H1 (cell line): ENCODE measurements at regions not wholly inside any gene's neighbourhood (a gene's known extent, or its start where the extent isn't known, plus 50 kb on each side); places are given as distances from the start of the nearest gene placed in this dataset.

Source experiments
- BCL11A ChIP-seq, 2 experiments: IDR thresholded peaks; one replicate each; pipeline ENCODE4 v1.6.1; 2011; ENCODE audit warnings: low read depth in 2 of 2, low read length in 2 of 2, mild to moderate bottlenecking in 2 of 2
- CHD1 ChIP-seq: IDR thresholded peaks from 2 replicates; pipeline ENCODE4 v1.6.1; 2012; ENCODE audit warnings: low read depth, low read length, improper control_type of control experiment
- KDM1A ChIP-seq: fragments of 200-600, 300-600 bp; sonication (generic); IDR thresholded peaks from 2 replicates; pipeline ENCODE4 v1.7.1; 2016; ENCODE audit warnings: mild to moderate bottlenecking, low read length, borderline replicate concordance
- PHF8 ChIP-seq: fragments of 200-600 bp; sonication (generic); conservative IDR thresholded peaks from 2 replicates; pipeline ENCODE4 v1.7.1; 2012; ENCODE audit warnings: low read depth, mild to moderate bottlenecking, inconsistent platforms, low read length, moderate library complexity

DNA sequence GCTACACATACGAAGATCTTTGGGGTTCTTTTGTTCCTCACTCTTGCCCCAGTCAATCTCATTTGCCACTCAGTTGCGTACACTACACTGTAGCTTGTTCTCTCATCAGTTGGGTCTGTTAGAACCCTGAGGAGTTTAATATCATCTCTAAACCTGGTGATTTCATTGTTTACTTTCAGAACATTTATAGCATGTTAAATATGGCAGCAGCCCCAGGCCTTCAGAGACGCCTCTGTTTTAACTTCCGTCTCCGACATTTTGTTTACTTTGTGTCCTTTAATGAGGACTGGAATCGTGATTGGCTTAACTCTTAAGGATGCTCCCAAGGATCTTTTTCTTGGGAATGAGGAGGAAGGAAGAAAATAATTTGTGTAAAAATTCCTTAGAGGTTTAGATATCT lies 510.1 kb downstream of the NR2F1-AS1 start (continued):
- TF ChIP-seq BCL11A (IDR thresholded peaks at IDR 0.05; ENCODE audit: low read depth in 2 of 2, low read length in 2 of 2): no peak
- TF ChIP-seq PHF8: no peak
- no peak for TF ChIP-seq CHD1
- TF ChIP-seq KDM1A: no peak
- TF ChIP-seq, all 59 proteins: peak for 0
